Gastroesophageal sphincter (tissue), 4 donors: ENCODE measurements at regions not wholly inside any gene's neighbourhood (a gene's known extent, or its start where the extent isn't known, plus 50 kb on each side); places are given as distances from the start of the nearest gene placed in this dataset.
A peak's percentile ranks its signal among the peaks of the same experiment; 100 is the strongest.

ENCODE experiments used
- ATAC-seq: fragments of 150-250 bp; one replicate; pipeline ENCODE4 v1.9.1; 2016; ENCODE audit warnings: mild to moderate bottlenecking, moderate library complexity
- H3K27ac ChIP-seq, 4 donors: fragments of 200-600 bp; sonication (generic) in 3 of 4; 1 replicate in 3 of 4; 2 replicates in 1 of 4; pipeline ENCODE4 v1.5.1; 2016 to 2019
- H3K27me3 ChIP-seq: fragments of 200-600 bp; sonication (generic); one replicate; pipeline ENCODE4 v1.5.1; 2019
- H3K36me3 ChIP-seq, 2 donors: fragments of 200-600 bp; sonication (generic); one replicate each; pipeline ENCODE4 v1.5.1; 2019; ENCODE audit warnings: control low read depth in 1 of 2
- H3K4me1 ChIP-seq, 3 donors: fragments of 200-600 bp; sonication (generic); 1 replicate in 2 of 3; 2 replicates in 1 of 3; pipeline ENCODE4 v1.5.1; 2016 to 2019; ENCODE audit warnings: control low read depth in 2 of 3
- H3K4me3 ChIP-seq, 2 donors: fragments of 200-600 bp; sonication (generic); one replicate each; pipeline ENCODE4 v1.5.1; 2019; ENCODE audit warnings: mild to moderate bottlenecking in 1 of 2, moderate library complexity in 1 of 2
- H3K9me3 ChIP-seq, 3 donors: fragments of 200-600 bp; sonication (generic); one replicate each; pipeline ENCODE4 v1.5.1; 2017 to 2019; ENCODE audit warnings: control low read depth in 2 of 3
- EP300 ChIP-seq: sonication (generic); formaldehyde crosslinking; IDR thresholded peaks from one replicate; pipeline ENCODE4 v1.6.1; 2017; ENCODE audit warnings: antibody characterized with exemption, mild to moderate bottlenecking
- POLR2A ChIP-seq, 2 donors: fragments of 450-650 bp; IDR thresholded peaks; one replicate each; pipeline ENCODE4 v1.6.1; 2017; ENCODE audit warnings: antibody characterized with exemption in 2 of 2, mild to moderate bottlenecking in 2 of 2, moderate library complexity in 1 of 2
- POLR2AphosphoS5 ChIP-seq: sonication (generic); formaldehyde crosslinking; IDR thresholded peaks from one replicate; pipeline ENCODE4 v1.6.1; 2017; ENCODE audit warnings: antibody characterized with exemption
- WGBS, 2 donors: methylation state at CpG; one replicate each; pipeline ENCODE4 v1.1.5; 2018; ENCODE audit warnings: low coverage in 1 of 2; 5-methylcytosine and 5-hydroxymethylcytosine counted together
- TF ChIP-seq, protein P1 (sequence below), 4 experiments: fragments of 200-600 bp in 2 of 4; fragments of 450-650 bp in 2 of 4; sonication (generic) in 1 of 4; IDR thresholded peaks; one replicate each; pipeline ENCODE4 v1.5.1; 2017 to 2019; ENCODE audit warnings: antibody characterized with exemption in 4 of 4, mild to moderate bottlenecking in 2 of 4, moderate library complexity in 2 of 4

DNA sequence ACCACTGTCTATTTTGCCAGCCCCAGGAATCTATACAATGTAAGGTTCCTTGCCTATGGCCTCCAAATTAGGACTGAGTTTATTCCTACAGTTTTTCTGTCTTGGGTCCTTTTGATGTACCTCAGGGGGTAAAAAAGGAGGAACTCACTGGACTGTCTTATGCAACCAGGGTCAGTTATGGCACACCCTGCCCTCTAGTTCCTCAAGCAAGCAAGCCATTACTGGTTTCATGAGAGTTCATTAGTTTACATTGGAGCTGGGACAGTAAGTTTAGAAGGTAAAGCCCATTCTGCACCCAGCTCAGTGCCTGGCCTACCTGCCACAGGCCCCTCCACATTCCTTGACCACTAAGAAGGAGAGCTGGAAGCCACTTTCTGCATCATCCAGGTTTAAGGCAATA lies 68.7 kb upstream of the WIPF1 start:
- no peaks in the 10 kb centered on the region for H3K9me3 ChIP-seq
- no peak overlapping the region for H3K4me3 ChIP-seq
- no peaks in the 10 kb centered on the region for H3K27me3 ChIP-seq
- peaks cover 0 to 86% (median 23%) of the 10 kb centered on the region in 3 donors for H3K4me1 ChIP-seq
- no peak for ATAC-seq
- TF ChIP-seq, protein P1, sequence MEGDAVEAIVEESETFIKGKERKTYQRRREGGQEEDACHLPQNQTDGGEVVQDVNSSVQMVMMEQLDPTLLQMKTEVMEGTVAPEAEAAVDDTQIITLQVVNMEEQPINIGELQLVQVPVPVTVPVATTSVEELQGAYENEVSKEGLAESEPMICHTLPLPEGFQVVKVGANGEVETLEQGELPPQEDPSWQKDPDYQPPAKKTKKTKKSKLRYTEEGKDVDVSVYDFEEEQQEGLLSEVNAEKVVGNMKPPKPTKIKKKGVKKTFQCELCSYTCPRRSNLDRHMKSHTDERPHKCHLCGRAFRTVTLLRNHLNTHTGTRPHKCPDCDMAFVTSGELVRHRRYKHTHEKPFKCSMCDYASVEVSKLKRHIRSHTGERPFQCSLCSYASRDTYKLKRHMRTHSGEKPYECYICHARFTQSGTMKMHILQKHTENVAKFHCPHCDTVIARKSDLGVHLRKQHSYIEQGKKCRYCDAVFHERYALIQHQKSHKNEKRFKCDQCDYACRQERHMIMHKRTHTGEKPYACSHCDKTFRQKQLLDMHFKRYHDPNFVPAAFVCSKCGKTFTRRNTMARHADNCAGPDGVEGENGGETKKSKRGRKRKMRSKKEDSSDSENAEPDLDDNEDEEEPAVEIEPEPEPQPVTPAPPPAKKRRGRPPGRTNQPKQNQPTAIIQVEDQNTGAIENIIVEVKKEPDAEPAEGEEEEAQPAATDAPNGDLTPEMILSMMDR (IDR thresholded peaks at IDR 0.05), result no peak
- TF ChIP-seq POLR2A (IDR thresholded peaks at IDR 0.05) (no peak), POLR2AphosphoS5 (no peak), EP300 (no peak)
- no peaks in the 10 kb centered on the region for H3K36me3 ChIP-seq
- peak overlapping the region in 2 of 4 donors; percentile 38 to 48 for H3K27ac ChIP-seq

GRCh38 chr2:174664084-174664759 lies 66.6 kb upstream of the WIPF1 start:
- no peaks in the 10 kb centered on the region for H3K36me3 ChIP-seq
- no peaks in the 10 kb centered on the region for H3K9me3 ChIP-seq
- H3K27ac ChIP-seq, result peak overlapping the region in 3 of 4 donors; percentile 63 to 74 (median 69)
- TF ChIP-seq, protein P1 (IDR thresholded peaks at IDR 0.05), result no peak
- no peak for TF ChIP-seq POLR2AphosphoS5
- TF ChIP-seq EP300, result no peak
- TF ChIP-seq POLR2A (IDR thresholded peaks at IDR 0.05), result no peak
- no peak overlapping the region for H3K4me3 ChIP-seq
- ATAC-seq, result no peak
- no peaks in the 10 kb centered on the region for H3K27me3 ChIP-seq
- WGBS, 2 donors, result 80 to 92% methylated on average over 1 to 2 of the region's 7 CpGs
- H3K4me1 ChIP-seq, result peaks cover 0 to 91% (median 23%) of the 10 kb centered on the region in 3 donors

- Histone ChIP-seq H3K36me3 (no peaks in the 10 kb centered on the region), H3K4me3 (no peak overlapping the region), H3K27ac (peak overlapping the region in 3 of 4 donors; percentile 63 to 74 (median 69)), H3K4me1 (peaks cover 0 to 85% (median 23%) of the 10 kb centered on the region in 3 donors), H3K9me3 (no peaks in the 10 kb centered on the region), H3K27me3 (no peaks in the 10 kb centered on the region)
- TF ChIP-seq EP300 (no peak), POLR2A (IDR thresholded peaks at IDR 0.05) (no peak), POLR2AphosphoS5 (peak; percentile 20)
- TF ChIP-seq, protein P1 (IDR thresholded peaks at IDR 0.05), result no peak
- ATAC-seq, result peak; percentile 44
- 58 to 73% methylated on average over 4 to 7 of the region's 7 CpGs for WGBS, 2 donors
Measured at GRCh38 chr2:174663550-174663949, 65.9 kb upstream of the WIPF1 start.

GRCh38 chr2:174662859-174663258 lies 65.3 kb upstream of the WIPF1 start:
- no peak for TF ChIP-seq POLR2AphosphoS5
- TF ChIP-seq POLR2A (IDR thresholded peaks at IDR 0.05), result no peak
- TF ChIP-seq, protein P1 (IDR thresholded peaks at IDR 0.05), result peak in 1 of 4 experiments; percentile 5
- no peaks in the 10 kb centered on the region for H3K36me3 ChIP-seq
- H3K27me3 ChIP-seq, result no peaks in the 10 kb centered on the region
- H3K9me3 ChIP-seq, result no peaks in the 10 kb centered on the region
- 53 to 63% methylated on average over 3 of the region's 3 CpGs for WGBS, 2 donors
- H3K4me3 ChIP-seq, result no peak overlapping the region
- H3K27ac ChIP-seq, result peak overlapping the region in 3 of 4 donors; percentile 63 to 74 (median 69)
- H3K4me1 ChIP-seq, result peaks cover 0 to 79% (median 20%) of the 10 kb centered on the region in 3 donors
- ATAC-seq, result no peak

GRCh38 chr2:174662459-174662858 lies 64.9 kb upstream of the WIPF1 start:
- Histone ChIP-seq H3K9me3 (no peaks in the 10 kb centered on the region), H3K4me1 (peaks cover 0 to 76% (median 18%) of the 10 kb centered on the region in 3 donors), H3K27me3 (no peaks in the 10 kb centered on the region), H3K27ac (peak overlapping the region in 3 of 4 donors; percentile 13 to 74 (median 69)), H3K4me3 (no peak overlapping the region), H3K36me3 (no peaks in the 10 kb centered on the region)
- TF ChIP-seq POLR2AphosphoS5 (no peak), EP300 (no peak), POLR2A (IDR thresholded peaks at IDR 0.05) (no peak)
- TF ChIP-seq, protein P1 (IDR thresholded peaks at IDR 0.05), result no peak
- no peak for ATAC-seq
- 47% methylated on average over 3 of the region's 3 CpGs; no CpG with 5 or more reads in 1 of the 2 donors for WGBS, 2 donors
